Fibroblast of the aortic adventitia (primary cell): ENCODE measurements at regions not wholly inside any gene's neighbourhood (a gene's known extent, or its start where the extent isn't known, plus 50 kb on each side); places are given as distances from the start of the nearest gene placed in this dataset.

Experiments
- DNase-seq: peaks from one replicate; pipeline ENCODE4 v3.0.0-alpha.2; 2010; ENCODE audit warnings: low read depth
- H3K4me3 ChIP-seq: 2 replicates; pipeline ENCODE4 v1.5.1; 2011; ENCODE audit warnings: low read depth, mild to moderate bottlenecking, control low read depth, low read length, moderate library complexity
- TF ChIP-seq, protein P1 (sequence below): IDR thresholded peaks from 2 replicates; pipeline ENCODE4 v1.5.1; 2011; ENCODE audit warnings: mild to moderate bottlenecking, low read length, control low read depth, inconsistent platforms; ENCODE audit not compliant: insufficient read depth

GRCh38 chr12:84730561-84731162, 181.9 kb downstream of the SLC6A15 start:
- TF ChIP-seq, protein P1, sequence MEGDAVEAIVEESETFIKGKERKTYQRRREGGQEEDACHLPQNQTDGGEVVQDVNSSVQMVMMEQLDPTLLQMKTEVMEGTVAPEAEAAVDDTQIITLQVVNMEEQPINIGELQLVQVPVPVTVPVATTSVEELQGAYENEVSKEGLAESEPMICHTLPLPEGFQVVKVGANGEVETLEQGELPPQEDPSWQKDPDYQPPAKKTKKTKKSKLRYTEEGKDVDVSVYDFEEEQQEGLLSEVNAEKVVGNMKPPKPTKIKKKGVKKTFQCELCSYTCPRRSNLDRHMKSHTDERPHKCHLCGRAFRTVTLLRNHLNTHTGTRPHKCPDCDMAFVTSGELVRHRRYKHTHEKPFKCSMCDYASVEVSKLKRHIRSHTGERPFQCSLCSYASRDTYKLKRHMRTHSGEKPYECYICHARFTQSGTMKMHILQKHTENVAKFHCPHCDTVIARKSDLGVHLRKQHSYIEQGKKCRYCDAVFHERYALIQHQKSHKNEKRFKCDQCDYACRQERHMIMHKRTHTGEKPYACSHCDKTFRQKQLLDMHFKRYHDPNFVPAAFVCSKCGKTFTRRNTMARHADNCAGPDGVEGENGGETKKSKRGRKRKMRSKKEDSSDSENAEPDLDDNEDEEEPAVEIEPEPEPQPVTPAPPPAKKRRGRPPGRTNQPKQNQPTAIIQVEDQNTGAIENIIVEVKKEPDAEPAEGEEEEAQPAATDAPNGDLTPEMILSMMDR = no peak
- H3K4me3 ChIP-seq = no peak overlapping the region

GRCh38 chr12:84727961-84728360, 184.6 kb downstream of the SLC6A15 start:
- H3K4me3 ChIP-seq = no peak overlapping the region
- DNase-seq = no peak
- TF ChIP-seq, protein P1 = no peak

More at GRCh38 chr12:84730561-84731162, 181.9 kb downstream of the SLC6A15 start:
- DNase-seq = no peak

- DNase-seq = no peak
- no peak overlapping the region for H3K4me3 ChIP-seq
- TF ChIP-seq, protein P1 = no peak
Measured at GRCh38 chr12:84726780-84727179, 185.8 kb downstream of the SLC6A15 start.

DNA sequence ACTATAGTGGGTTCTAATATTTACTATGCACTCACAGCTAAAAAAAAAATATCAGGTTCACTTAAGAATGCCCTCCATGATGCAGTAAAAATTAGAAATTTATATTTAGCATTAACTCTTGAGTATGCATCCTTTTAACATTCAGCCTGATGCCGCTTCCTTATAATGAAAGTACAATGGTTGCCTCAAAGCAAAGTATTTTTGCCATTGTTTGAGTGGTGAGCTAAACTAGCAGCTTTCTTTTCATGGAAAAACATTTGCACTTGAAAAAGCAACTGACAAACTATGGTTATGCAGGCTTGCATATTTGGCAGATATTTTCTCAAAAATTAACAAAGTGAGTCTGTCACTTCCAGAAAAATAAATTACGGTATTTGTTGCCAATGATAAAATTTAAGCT, 188.6 kb downstream of the SLC6A15 start:
- DNase-seq = no peak
- H3K4me3 ChIP-seq = no peak overlapping the region
- TF ChIP-seq, protein P1 = no peak

DNA sequence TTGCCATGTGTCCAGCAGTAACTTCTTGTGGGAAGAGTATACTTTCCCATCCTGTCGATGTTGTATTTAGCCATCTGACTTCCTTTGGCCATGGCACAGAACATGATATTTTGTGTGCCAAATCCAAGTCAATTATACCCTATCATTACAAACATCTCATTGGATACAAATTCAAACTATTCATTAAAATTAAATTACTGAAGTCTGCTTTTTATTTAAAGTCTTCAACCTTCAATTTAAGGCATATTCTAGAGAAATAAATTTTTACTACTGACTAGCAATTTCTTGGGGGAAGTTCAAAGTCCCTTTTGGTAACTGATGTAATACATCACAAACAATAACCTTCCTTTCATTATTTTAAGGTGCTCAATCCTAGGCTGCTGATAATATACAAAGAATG, 192.6 kb downstream of the SLC6A15 start:
- no peak overlapping the region for H3K4me3 ChIP-seq
- TF ChIP-seq, protein P1 = no peak
- DNase-seq = no peak

DNA sequence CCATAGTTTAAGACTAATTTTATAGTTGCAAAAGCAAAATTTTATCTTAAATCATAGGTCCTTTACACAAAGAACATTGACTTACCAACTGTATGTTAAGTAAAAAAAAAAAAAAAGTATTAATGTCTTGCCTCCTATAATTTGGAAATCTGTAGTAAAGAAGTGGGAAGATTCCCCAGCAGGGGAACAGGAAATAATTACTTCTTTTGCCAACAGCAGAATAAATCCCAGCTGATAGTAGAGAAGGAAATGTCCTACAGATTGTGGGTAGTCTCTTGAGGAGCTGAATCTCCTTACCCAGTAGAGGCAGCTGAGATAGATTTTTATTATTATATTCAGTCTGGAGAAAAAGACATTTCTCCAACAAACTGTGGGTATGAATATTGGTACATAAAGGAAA, 193.7 kb downstream of the SLC6A15 start:
- no peak overlapping the region for H3K4me3 ChIP-seq
- TF ChIP-seq, protein P1 = no peak
- DNase-seq = no peak

DNA sequence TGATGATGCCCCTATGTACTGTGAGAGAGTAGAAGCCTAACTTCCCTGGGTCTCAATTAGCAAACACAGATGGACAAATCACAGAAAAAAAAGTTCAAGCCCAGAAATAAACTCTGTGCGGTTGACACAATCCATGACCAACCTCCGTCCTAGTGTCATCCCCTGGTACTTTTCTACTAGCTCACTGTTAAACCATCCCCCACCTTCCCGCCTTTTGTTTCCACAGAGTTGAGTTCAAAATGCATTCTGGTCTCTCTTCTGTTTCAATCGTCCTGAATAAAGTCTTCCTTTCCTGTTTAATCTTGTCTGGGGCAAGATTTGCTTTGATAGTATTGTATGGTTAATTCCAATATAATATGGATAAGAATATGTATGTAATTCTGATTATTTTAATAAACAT, 199.9 kb downstream of the SLC6A15 start:
- no peak for DNase-seq
- TF ChIP-seq, protein P1 = no peak
- H3K4me3 ChIP-seq = no peak overlapping the region
